A549 (cell line): ENCODE measurements at regions not wholly inside any gene's neighbourhood (a gene's known extent, or its start where the extent isn't known, plus 50 kb on each side); places are given as distances from the start of the nearest gene placed in this dataset.

Experiments used
- ATAC-seq, 2 experiments: fragments of 200-7000 bp in 1 of 2; fragments of >200 bp in 1 of 2; cut with Nextera tagmentation in 1 of 2; cut with Tn5 transposase in 1 of 2; 3 replicates each; pipeline versions ENCODE4 v1.8.0 to v1.9.1; 2018 to 2020; ENCODE audit warnings: mild to moderate bottlenecking in 1 of 2, moderate library complexity in 1 of 2
- CTCF ChIA-PET: fragments of 300-600 bp; sonication (Branson Sonifier 250); formaldehyde crosslinking; extraction: SDS; loops from one replicate; lab custom pipeline; 2021; ENCODE audit warnings: antibody characterized with exemption, inconsistent platforms; lab: Yijun Ruan, JAX
- POLR2A ChIA-PET: fragments of 350-600 bp; formaldehyde crosslinking; extraction: SDS; loops from one replicate; lab custom pipeline; 2021; ENCODE audit warnings: antibody characterized with exemption, inconsistent platforms; lab: Yijun Ruan, JAX
- DNase-seq, 2 experiments: peaks; one replicate each; pipeline versions ENCODE4 v3.0.0 to v3.0.0-alpha.2; 2011 to 2016; ENCODE audit warnings: low read depth in 1 of 2, low spot score in 1 of 2
- FAIRE-seq: peaks from 2 replicates; lab custom pipeline; 2011; peaks lifted over from hg19 to GRCh38; lab: Jason Lieb, UNC
- H3K27ac ChIP-seq, 2 experiments: fragments of >200 bp; sonication (Bioruptor Twin); formaldehyde crosslinking; 3 replicates each; pipeline ENCODE4 v1.5.1; 2016 to 2017
- H3K4me1 ChIP-seq: fragments of >200 bp; sonication (Bioruptor Twin); formaldehyde crosslinking; 3 replicates; pipeline ENCODE4 v1.6.1; 2016
- H3K4me2 ChIP-seq: fragments of >200 bp; sonication (Bioruptor Twin); formaldehyde crosslinking; 3 replicates; pipeline ENCODE4 v1.6.1; 2016
- H3K4me3 ChIP-seq: fragments of >200 bp; sonication (Bioruptor Twin); formaldehyde crosslinking; 3 replicates; pipeline ENCODE4 v1.5.1; 2016
- H3K9me3 ChIP-seq: fragments of >200 bp; sonication (Bioruptor Twin); formaldehyde crosslinking; 3 replicates; pipeline ENCODE4 v1.6.1; 2016
- ATOH8 ChIP-seq: fragments of 250-450 bp; sonication (Bioruptor Pico); IDR thresholded peaks from 2 replicates; pipeline ENCODE4 v1.5.0; 2020; ENCODE audit warnings: low read depth, mild to moderate bottlenecking, moderate library complexity
- CBX8 ChIP-seq: fragments of 200-600 bp; sonication (generic); IDR thresholded peaks from 2 replicates; pipeline ENCODE4 v1.6.1; 2016
- EHMT2 ChIP-seq: fragments of 200-600 bp; sonication (generic); IDR thresholded peaks from 2 replicates; pipeline ENCODE4 v1.6.1; 2016; ENCODE audit warnings: antibody characterized with exemption, low read depth, mild to moderate bottlenecking, moderate library complexity
- EP300 ChIP-seq, 2 experiments: fragments of >200 bp; sonication (Bioruptor Twin); formaldehyde crosslinking; IDR thresholded peaks; 2 replicates in 1 of 2; 3 replicates in 1 of 2; pipeline ENCODE4 v1.6.1; 2016 to 2017
- HDAC2 ChIP-seq: fragments of 200-600 bp; sonication (generic); IDR thresholded peaks from 2 replicates; pipeline ENCODE4 v1.6.1; 2016
- HES2 ChIP-seq: fragments of >200 bp; sonication (Bioruptor Twin); formaldehyde crosslinking; IDR thresholded peaks from 2 replicates; pipeline ENCODE4 v1.6.1; 2016
- HMGXB4 ChIP-seq: fragments of 250-450 bp; sonication (Bioruptor Pico); IDR thresholded peaks from 2 replicates; pipeline ENCODE4 v1.5.0; 2021; ENCODE audit warnings: mild to moderate bottlenecking, moderate library complexity, borderline replicate concordance
- HOXA7 ChIP-seq: fragments of 250-450 bp; sonication (Bioruptor Pico); IDR thresholded peaks from 2 replicates; pipeline ENCODE4 v1.5.0; 2020; ENCODE audit warnings: mild to moderate bottlenecking, moderate library complexity
- JUN ChIP-seq, 2 experiments: fragments of >200 bp; sonication (Bioruptor Twin); formaldehyde crosslinking; IDR thresholded peaks; 2 replicates in 1 of 2; 3 replicates in 1 of 2; pipeline ENCODE4 v1.6.1; 2016 to 2017
- JUNB ChIP-seq: fragments of >200 bp; sonication (Bioruptor Twin); formaldehyde crosslinking; IDR thresholded peaks from 2 replicates; pipeline ENCODE4 v1.6.1; 2016
- MYC ChIP-seq: IDR thresholded peaks from 2 replicates; pipeline ENCODE4 v1.6.1; 2012; ENCODE audit warnings: mild to moderate bottlenecking, inconsistent platforms, low read length, improper control_type of control experiment, borderline replicate concordance
- NR3C1 ChIP-seq: fragments of >200 bp; sonication (Bioruptor Twin); formaldehyde crosslinking; IDR thresholded peaks from 3 replicates; pipeline ENCODE4 v1.6.1; 2017
- PHF8 ChIP-seq: fragments of 200-600 bp; sonication (generic); IDR thresholded peaks from 2 replicates; pipeline ENCODE4 v1.6.1; 2016; ENCODE audit warnings: low read depth, mild to moderate bottlenecking, antibody characterized with exemption, moderate library complexity, borderline replicate concordance
- POLR2A ChIP-seq: IDR thresholded peaks from 2 replicates; pipeline ENCODE4 v1.6.1; 2012; ENCODE audit warnings: mild to moderate bottlenecking, low read length
- POLR2AphosphoS2 ChIP-seq: conservative IDR thresholded peaks from 2 replicates; pipeline ENCODE4 v1.6.1; 2012; ENCODE audit warnings: low read length, improper control_type of control experiment, inconsistent platforms
- RAD21 ChIP-seq, 2 experiments: fragments of >200 bp in 1 of 2; sonication (Bioruptor Twin) in 1 of 2; formaldehyde crosslinking in 1 of 2; IDR thresholded peaks in 1 of 2; conservative IDR thresholded peaks in 1 of 2; 2 replicates in 1 of 2; 3 replicates in 1 of 2; pipeline ENCODE4 v1.6.1; 2012 to 2018; ENCODE audit warnings: inconsistent platforms in 1 of 2
- REST ChIP-seq: fragments of 200-600 bp; sonication (generic); IDR thresholded peaks from 2 replicates; pipeline ENCODE4 v1.6.1; 2016; ENCODE audit warnings: antibody characterized with exemption, mild to moderate bottlenecking, moderate library complexity
- RFX5 ChIP-seq: fragments of 450-650 bp; IDR thresholded peaks from 2 replicates; pipeline ENCODE4 v1.7.1; 2014; ENCODE audit warnings: antibody characterized with exemption, mild to moderate bottlenecking, moderate library complexity
- RNF2 ChIP-seq: fragments of 200-600 bp; sonication (generic); IDR thresholded peaks from 2 replicates; pipeline ENCODE4 v1.6.1; 2016; ENCODE audit warnings: low read depth, mild to moderate bottlenecking, antibody characterized with exemption, moderate library complexity, borderline replicate concordance
- SMC3 ChIP-seq: fragments of >200 bp; sonication (Bioruptor Twin); formaldehyde crosslinking; IDR thresholded peaks from 3 replicates; pipeline ENCODE4 v1.6.1; 2018; ENCODE audit warnings: inconsistent platforms
- TFCP2L1 ChIP-seq: fragments of 250-450 bp; sonication (Bioruptor Pico); IDR thresholded peaks from 2 replicates; pipeline ENCODE4 v1.5.0; 2021; ENCODE audit warnings: mild to moderate bottlenecking
- TP53 ChIP-seq: fragments of 250-450 bp; sonication (Bioruptor Pico); IDR thresholded peaks from 2 replicates; pipeline ENCODE4 v1.5.0; 2021; ENCODE audit warnings: mild to moderate bottlenecking, moderate library complexity
- ZNF302 ChIP-seq: fragments of 250-450 bp; sonication (Bioruptor Pico); IDR thresholded peaks from 2 replicates; pipeline ENCODE4 v1.9.0; 2021; ENCODE audit warnings: inconsistent platforms, mild to moderate bottlenecking, moderate library complexity
- WGBS: methylation state at CpG from one replicate; pipeline ENCODE4 v1.1.6; 2017; ENCODE audit errors: missing lambda C conversion rate; 5-methylcytosine and 5-hydroxymethylcytosine counted together

- no peak for TF ChIP-seq HES2
- TF ChIP-seq RFX5, result no peak
- no peak for TF ChIP-seq POLR2A
- no peak for TF ChIP-seq JUN (IDR thresholded peaks at IDR 0.05)
- no peak for TF ChIP-seq ZNF302 (CRISPR knock-in tag)
Measured at GRCh38 chr13:76630629-76631230, 255.5 kb downstream of the KCTD12 start (continued).

GRCh38 chr13:76622315-76623040 is 263.7 kb downstream of the KCTD12 start:
- POLR2A ChIA-PET, result no interaction called here

More at GRCh38 chr13:76622315-76623040, 263.7 kb downstream of the KCTD12 start:
- ATAC-seq (no peak), FAIRE-seq (no peak), DNase-seq (no peak)
- Histone ChIP-seq H3K4me1 (no peaks in the 10 kb centered on the region), H3K4me3 (no peak overlapping the region), H3K27ac (no peak overlapping the region), H3K4me2 (no peak overlapping the region), H3K9me3 (no peaks in the 10 kb centered on the region)
- TF ChIP-seq TFCP2L1 (CRISPR knock-in tag) (no peak), CBX8 (no peak), EP300 (IDR thresholded peaks at IDR 0.05) (no peak), RAD21 (conservative IDR thresholded peaks at IDR 0.05 in 1 of 2, IDR thresholded peaks at IDR 0.05 in 1 of 2) (no peak), EHMT2 (no peak), POLR2AphosphoS2 (no peak), PHF8 (no peak), NR3C1 (no peak), TP53 (CRISPR knock-in tag) (no peak), JUNB (no peak), POLR2A (no peak), REST (no peak), ATOH8 (no peak), SMC3 (no peak), HOXA7 (no peak), HDAC2 (no peak), HMGXB4 (CRISPR knock-in tag) (no peak), RNF2 (no peak), MYC (no peak)
- WGBS, result 0% methylated on average over 1 of the region's 1 CpG
- CTCF ChIA-PET, result interaction anchor here (1.4 kb wide), 1 partner anchor 14 kb away, joined by 3 read pairs; no protein-coding TSS in a partner anchor
